ENCODE measurements at regions not wholly inside any gene's neighbourhood (a gene's known extent, or its start where the extent isn't known, plus 50 kb on each side); places are given as distances from the start of the nearest gene placed in this dataset.

DNA sequence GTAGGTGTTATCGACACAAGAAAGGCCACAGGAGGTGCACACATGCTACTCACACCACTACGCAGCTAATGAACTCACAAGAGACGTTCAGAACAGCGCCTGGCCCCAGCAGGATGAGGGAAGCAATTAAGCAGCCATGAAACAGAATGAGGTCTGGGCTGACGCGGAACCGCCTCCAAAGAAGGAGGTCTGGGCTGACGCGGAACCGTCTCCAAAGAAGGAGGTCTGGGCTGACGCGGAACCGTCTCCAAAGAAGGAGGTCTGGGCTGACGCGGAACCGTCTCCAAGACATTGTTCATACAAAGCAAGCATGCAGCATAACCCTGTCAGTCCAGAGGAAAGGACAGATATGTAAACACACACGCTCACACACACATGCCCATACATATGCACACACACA lies 63.2 kb upstream of the ZNF354A start:
- no peak overlapping the region for H3K4me3 Mint-ChIP-seq
- DNase-seq = no peak
- no peak overlapping the region for H3K4me3 ChIP-seq (ENCODE audit: low read length)
- peaks cover 8% of the 10 kb centered on the region for H3K27me3 Mint-ChIP-seq (ENCODE audit: insufficient read depth)
- peaks cover 8% of the 10 kb centered on the region for H3K9me3 ChIP-seq (ENCODE audit: control insufficient read depth, low read length)
- TF ChIP-seq, protein P1, sequence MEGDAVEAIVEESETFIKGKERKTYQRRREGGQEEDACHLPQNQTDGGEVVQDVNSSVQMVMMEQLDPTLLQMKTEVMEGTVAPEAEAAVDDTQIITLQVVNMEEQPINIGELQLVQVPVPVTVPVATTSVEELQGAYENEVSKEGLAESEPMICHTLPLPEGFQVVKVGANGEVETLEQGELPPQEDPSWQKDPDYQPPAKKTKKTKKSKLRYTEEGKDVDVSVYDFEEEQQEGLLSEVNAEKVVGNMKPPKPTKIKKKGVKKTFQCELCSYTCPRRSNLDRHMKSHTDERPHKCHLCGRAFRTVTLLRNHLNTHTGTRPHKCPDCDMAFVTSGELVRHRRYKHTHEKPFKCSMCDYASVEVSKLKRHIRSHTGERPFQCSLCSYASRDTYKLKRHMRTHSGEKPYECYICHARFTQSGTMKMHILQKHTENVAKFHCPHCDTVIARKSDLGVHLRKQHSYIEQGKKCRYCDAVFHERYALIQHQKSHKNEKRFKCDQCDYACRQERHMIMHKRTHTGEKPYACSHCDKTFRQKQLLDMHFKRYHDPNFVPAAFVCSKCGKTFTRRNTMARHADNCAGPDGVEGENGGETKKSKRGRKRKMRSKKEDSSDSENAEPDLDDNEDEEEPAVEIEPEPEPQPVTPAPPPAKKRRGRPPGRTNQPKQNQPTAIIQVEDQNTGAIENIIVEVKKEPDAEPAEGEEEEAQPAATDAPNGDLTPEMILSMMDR (conservative IDR thresholded peaks at IDR 0.05) = no peak
- no peaks in the 10 kb centered on the region for H3K4me1 Mint-ChIP-seq
- H3K9ac ChIP-seq (ENCODE audit: extremely low read depth, low read length, poor library complexity, severe bottlenecking) = no peak overlapping the region
- no peaks in the 10 kb centered on the region for H3K27me3 ChIP-seq (ENCODE audit: control insufficient read depth, insufficient read depth, low read length, poor library complexity, severe bottlenecking)
- no peak overlapping the region for H3K27ac ChIP-seq (ENCODE audit: low read depth, low read length)
- no peaks in the 10 kb centered on the region for H3K36me3 ChIP-seq (ENCODE audit: control insufficient read depth, insufficient read depth, low read length)
- 93 to 94% methylated on average over 7 to 17 of the region's 17 CpGs for WGBS, 2 experiments (ENCODE audit: insufficient coverage in 1 of 2, insufficient read length in 1 of 2)
- no peaks in the 10 kb centered on the region for H3K4me1 ChIP-seq (ENCODE audit: control insufficient read depth, insufficient read depth, low read length)
- H3K9me3 Mint-ChIP-seq = peaks cover 3% of the 10 kb centered on the region
- no peak overlapping the region for H3K27ac Mint-ChIP-seq
- H3K36me3 Mint-ChIP-seq (ENCODE audit: low read depth) = no peaks in the 10 kb centered on the region

DNA sequence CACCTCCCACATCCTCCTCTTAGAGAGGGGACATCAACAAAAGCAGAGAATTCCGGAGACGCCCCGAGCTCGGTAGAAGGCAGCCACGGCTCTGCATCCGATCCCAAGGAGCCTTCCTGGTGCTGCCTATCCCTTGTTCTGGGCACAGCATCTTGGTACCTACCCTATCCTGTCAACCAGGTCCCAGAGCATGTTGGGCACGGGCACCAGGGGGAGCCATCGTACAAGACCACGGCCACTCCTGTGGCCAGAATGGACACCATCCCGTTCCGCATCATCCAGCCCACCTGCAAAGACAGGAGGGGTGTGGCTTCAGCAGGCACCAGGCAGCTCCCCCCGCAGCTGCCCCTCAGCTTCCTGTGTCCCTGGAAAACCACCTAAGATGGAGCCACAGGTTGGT lies 62.7 kb upstream of the ZNF354A start:
- TF ChIP-seq, protein P1 (conservative IDR thresholded peaks at IDR 0.05) = peak; percentile 83
- H3K27ac ChIP-seq (ENCODE audit: low read depth, low read length) = no peak overlapping the region
- no peak overlapping the region for H3K4me3 Mint-ChIP-seq
- peaks cover 3% of the 10 kb centered on the region for H3K9me3 Mint-ChIP-seq
- DNase-seq = peak; percentile 91
- H3K9ac ChIP-seq (ENCODE audit: extremely low read depth, low read length, poor library complexity, severe bottlenecking) = no peak overlapping the region
- H3K4me1 Mint-ChIP-seq = no peaks in the 10 kb centered on the region
- WGBS, 2 experiments (ENCODE audit: insufficient coverage in 1 of 2, insufficient read length in 1 of 2) = 44 to 76% methylated on average over 7 to 12 of the region's 12 CpGs
- H3K9me3 ChIP-seq (ENCODE audit: control insufficient read depth, low read length) = peaks cover 8% of the 10 kb centered on the region
- peaks cover 8% of the 10 kb centered on the region for H3K27me3 Mint-ChIP-seq (ENCODE audit: insufficient read depth)
- no peaks in the 10 kb centered on the region for H3K27me3 ChIP-seq (ENCODE audit: control insufficient read depth, insufficient read depth, low read length, poor library complexity, severe bottlenecking)
- no peak overlapping the region for H3K4me3 ChIP-seq (ENCODE audit: low read length)
- no peaks in the 10 kb centered on the region for H3K36me3 ChIP-seq (ENCODE audit: control insufficient read depth, insufficient read depth, low read length)
- no peaks in the 10 kb centered on the region for H3K4me1 ChIP-seq (ENCODE audit: control insufficient read depth, insufficient read depth, low read length)
- H3K27ac Mint-ChIP-seq = no peak overlapping the region
- H3K36me3 Mint-ChIP-seq (ENCODE audit: low read depth) = no peaks in the 10 kb centered on the region

DNA sequence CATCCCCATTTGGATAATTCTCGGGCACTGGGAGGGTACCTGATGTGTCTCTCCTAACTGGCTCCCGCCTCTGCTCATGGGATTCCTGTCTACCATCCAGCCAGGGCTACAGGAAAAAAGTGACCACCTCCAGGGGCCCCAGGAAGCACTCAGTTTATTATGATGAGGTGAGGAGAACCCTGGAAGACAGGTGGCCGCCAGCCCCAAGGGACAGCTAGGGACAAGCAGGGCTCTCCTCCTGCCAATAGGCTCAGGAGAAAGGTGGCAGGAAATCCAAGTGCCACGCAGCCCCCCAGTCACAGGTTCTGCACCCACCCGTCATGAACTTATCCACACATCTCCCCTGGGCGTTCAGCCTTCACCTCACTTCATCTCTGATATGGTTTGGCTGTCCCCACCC lies 61.5 kb upstream of the ZNF354A start:
- 82 to 85% methylated on average over 5 to 6 of the region's 6 CpGs for WGBS, 2 experiments (ENCODE audit: insufficient coverage in 1 of 2, insufficient read length in 1 of 2)
- no peak overlapping the region for H3K27ac Mint-ChIP-seq
- Histone ChIP-seq H3K27ac (ENCODE audit: low read depth, low read length) (no peak overlapping the region), H3K4me1 (ENCODE audit: control insufficient read depth, insufficient read depth, low read length) (no peaks in the 10 kb centered on the region), H3K4me3 (ENCODE audit: low read length) (no peak overlapping the region), H3K9me3 (ENCODE audit: control insufficient read depth, low read length) (peaks cover 8% of the 10 kb centered on the region), H3K27me3 (ENCODE audit: control insufficient read depth, insufficient read depth, low read length, poor library complexity, severe bottlenecking) (no peaks in the 10 kb centered on the region), H3K9ac (ENCODE audit: extremely low read depth, low read length, poor library complexity, severe bottlenecking) (no peak overlapping the region), H3K36me3 (ENCODE audit: control insufficient read depth, insufficient read depth, low read length) (no peaks in the 10 kb centered on the region)
- H3K4me3 Mint-ChIP-seq = no peak overlapping the region
- H3K4me1 Mint-ChIP-seq = no peaks in the 10 kb centered on the region
- TF ChIP-seq, protein P1 (conservative IDR thresholded peaks at IDR 0.05) = no peak
- H3K27me3 Mint-ChIP-seq (ENCODE audit: insufficient read depth) = peaks cover 8% of the 10 kb centered on the region
- H3K9me3 Mint-ChIP-seq = peaks cover 3% of the 10 kb centered on the region
- no peaks in the 10 kb centered on the region for H3K36me3 Mint-ChIP-seq (ENCODE audit: low read depth)
- DNase-seq = no peak

Data from endodermal cell (in vitro differentiated cells).